HG02678 (cell line): ENCODE measurements at regions not wholly inside any gene's neighbourhood (a gene's known extent, or its start where the extent isn't known, plus 50 kb on each side); places are given as distances from the start of the nearest gene placed in this dataset.

Experiments used
- ATAC-seq: cut with Tn5 transposase; IDR thresholded peaks from one replicate; pipeline ENCODE4 v1.9.1; 2021; ENCODE audit warnings: mild to moderate bottlenecking, moderate library complexity; ENCODE audit not compliant: unreplicated experiment

- ATAC-seq: no peak
These were observed 543.6 kb upstream of the B3GALT2 start for GRCh38 chr1:193730017-193730416.

- no peak for ATAC-seq
These were observed 543.0 kb upstream of the B3GALT2 start for GRCh38 chr1:193729429-193729828.

GRCh38 chr1:193727850-193728249, 541.4 kb upstream of the B3GALT2 start:
- ATAC-seq: no peak

GRCh38 chr1:193726722-193727121, 540.3 kb upstream of the B3GALT2 start:
- ATAC-seq: no peak

GRCh38 chr1:193712392-193712791, 526.0 kb upstream of the B3GALT2 start:
- no peak for ATAC-seq

- ATAC-seq: no peak
These were observed 523.2 kb upstream of the B3GALT2 start for GRCh38 chr1:193709607-193710006.

GRCh38 chr1:193707271-193708021, 521.0 kb upstream of the B3GALT2 start:
- ATAC-seq: no peak

GRCh38 chr1:193706766-193707165, 520.4 kb upstream of the B3GALT2 start:
- ATAC-seq: no peak

- no peak for ATAC-seq
These were observed 519.2 kb upstream of the B3GALT2 start for GRCh38 chr1:193705554-193705981.

GRCh38 chr1:193703655-193704054, 517.2 kb upstream of the B3GALT2 start:
- no peak for ATAC-seq

GRCh38 chr1:193703121-193703520, 516.7 kb upstream of the B3GALT2 start:
- no peak for ATAC-seq

GRCh38 chr1:193701759-193702158, 515.3 kb upstream of the B3GALT2 start:
- ATAC-seq: no peak

GRCh38 chr1:193700710-193701355, 514.4 kb upstream of the B3GALT2 start:
- ATAC-seq: no peak

GRCh38 chr1:193699261-193699660, 512.8 kb upstream of the B3GALT2 start:
- ATAC-seq: no peak

GRCh38 chr1:193697776-193698175, 511.4 kb upstream of the B3GALT2 start:
- no peak for ATAC-seq

GRCh38 chr1:193697115-193697762, 510.8 kb upstream of the B3GALT2 start:
- ATAC-seq: no peak

- no peak for ATAC-seq
These were observed 508.3 kb upstream of the B3GALT2 start for GRCh38 chr1:193694741-193695140.

GRCh38 chr1:193685986-193686385, 499.6 kb upstream of the B3GALT2 start:
- ATAC-seq: no peak

- no peak for ATAC-seq
These were observed 495.0 kb upstream of the B3GALT2 start for GRCh38 chr1:193681422-193681821.

- ATAC-seq: no peak
These were observed 494.5 kb upstream of the B3GALT2 start for GRCh38 chr1:193680924-193681316.

- no peak for ATAC-seq
These were observed 494.0 kb upstream of the B3GALT2 start for GRCh38 chr1:193680247-193680923.
